ENCODE measurements at regions not wholly inside any gene's neighbourhood (a gene's known extent, or its start where the extent isn't known, plus 50 kb on each side); places are given as distances from the start of the nearest gene placed in this dataset.
"Not testable (repeated sequence)": the region's sequence is repeated elsewhere in the genome, so short reads cannot be mapped to it uniquely, and the experiment has no call there.

DNA sequence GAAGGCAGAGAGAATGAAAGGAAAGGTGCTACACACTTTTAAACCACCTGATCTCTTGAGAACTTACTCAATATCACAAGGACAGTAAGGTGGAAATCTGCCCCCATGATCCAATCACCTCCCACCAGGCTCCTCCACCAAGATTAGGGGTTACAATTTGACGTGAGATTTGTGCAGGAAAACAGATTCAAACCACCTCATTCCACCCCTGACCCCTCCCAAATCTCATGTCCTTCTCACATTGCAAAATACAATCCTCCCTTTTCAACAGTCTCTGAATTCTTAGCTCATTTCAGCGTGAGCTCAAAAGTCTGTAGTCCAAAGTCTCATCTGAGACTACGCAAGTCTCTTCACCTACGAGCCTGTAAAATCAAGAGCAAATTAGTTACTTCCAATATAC lies 768.3 kb upstream of the COX7C start:
- DNase-seq (ENCODE audit: low read depth): no peak

DNA sequence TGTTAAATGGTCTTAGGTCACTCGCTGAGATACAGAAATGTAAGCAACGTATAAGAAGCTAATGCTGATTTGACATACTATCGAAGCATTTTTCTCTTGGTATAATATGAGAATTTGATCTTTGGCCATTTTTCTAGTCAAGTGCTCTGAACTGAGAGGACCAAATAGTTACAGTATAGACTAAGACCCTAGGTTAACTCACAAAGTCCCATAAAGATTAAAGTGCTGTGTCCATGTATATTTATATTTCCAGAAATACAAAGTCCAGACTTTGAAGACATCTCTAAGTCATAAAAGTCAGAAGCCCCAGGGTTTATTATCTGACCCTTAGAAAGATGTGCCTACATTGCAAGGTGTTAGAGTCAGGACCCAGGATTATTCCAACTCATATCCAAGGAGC lies 752.4 kb upstream of the COX7C start:
- no peak for DNase-seq (ENCODE audit: low read depth)

DNA sequence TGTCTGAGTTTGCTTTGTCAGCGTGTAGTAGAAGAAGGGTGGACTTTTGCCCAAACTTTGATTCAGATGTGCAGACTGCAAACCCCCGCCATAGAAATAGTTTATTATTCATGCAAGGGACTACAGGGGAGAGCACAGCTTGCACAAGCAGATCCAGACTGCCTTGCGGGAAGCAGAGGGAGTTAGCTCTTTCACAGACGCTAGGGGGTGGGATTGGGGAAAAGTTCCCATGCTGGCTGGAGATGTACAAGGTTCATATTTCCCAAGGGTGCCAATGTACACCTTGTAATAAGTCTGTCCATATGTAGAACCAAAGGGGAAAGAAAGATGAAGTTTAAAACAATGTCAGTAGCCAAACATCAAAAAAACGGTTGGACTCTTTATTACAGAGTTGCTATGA lies 749.7 kb upstream of the COX7C start:
- no peak for DNase-seq (ENCODE audit: low read depth)

- no peak for DNase-seq (ENCODE audit: low read depth)
These were observed 723.7 kb upstream of the COX7C start for GRCh38 chr5:85893996-85894395.

GRCh38 chr5:85896514-85896913 lies 721.2 kb upstream of the COX7C start:
- no peak for DNase-seq (ENCODE audit: low read depth)

- no peak for DNase-seq (ENCODE audit: low read depth)
These were observed 711.3 kb upstream of the COX7C start for GRCh38 chr5:85906460-85906859.

GRCh38 chr5:85910335-85910734 lies 707.4 kb upstream of the COX7C start:
- no peak for DNase-seq (ENCODE audit: low read depth)

DNA sequence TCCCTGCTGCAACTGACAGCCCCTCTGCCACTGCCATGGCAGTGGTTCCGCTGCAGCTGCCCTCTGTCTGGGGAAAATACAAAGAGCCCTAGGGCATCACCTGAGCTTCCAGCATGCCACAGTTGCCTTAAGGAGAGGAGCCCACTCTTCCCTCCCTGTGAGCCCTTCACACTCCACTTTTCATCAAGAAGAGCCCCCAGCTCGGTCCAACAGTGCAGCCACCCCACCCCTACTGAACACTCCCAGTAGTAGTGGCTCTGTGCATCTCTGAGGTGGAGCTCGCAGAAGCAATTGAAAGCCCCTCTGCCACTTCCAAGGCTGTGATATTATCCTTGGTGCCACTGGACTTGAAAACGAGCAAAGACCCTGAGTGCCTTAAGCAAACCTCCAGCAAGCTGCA lies 696.8 kb upstream of the COX7C start:
- no peak for DNase-seq (ENCODE audit: low read depth)

DNA sequence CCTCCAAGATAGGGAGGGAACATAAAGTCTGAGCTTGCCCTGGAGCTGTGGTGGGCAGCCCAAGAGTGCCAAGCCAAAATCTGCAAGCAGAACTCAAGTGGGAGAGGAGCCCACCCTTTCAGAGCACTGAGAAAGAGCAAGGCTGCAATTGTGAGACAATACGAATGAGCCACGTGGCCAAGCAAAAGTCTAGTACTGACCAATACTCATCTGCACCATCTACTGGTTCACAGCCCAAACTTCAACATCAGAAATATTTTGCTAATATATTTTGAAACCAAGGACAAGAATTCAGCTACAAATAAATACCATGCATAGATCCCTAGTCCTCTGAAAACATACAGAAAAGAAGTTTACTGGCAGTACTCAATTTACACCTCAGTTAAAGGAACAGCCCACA lies 696.2 kb upstream of the COX7C start:
- no peak for DNase-seq (ENCODE audit: low read depth)

DNA sequence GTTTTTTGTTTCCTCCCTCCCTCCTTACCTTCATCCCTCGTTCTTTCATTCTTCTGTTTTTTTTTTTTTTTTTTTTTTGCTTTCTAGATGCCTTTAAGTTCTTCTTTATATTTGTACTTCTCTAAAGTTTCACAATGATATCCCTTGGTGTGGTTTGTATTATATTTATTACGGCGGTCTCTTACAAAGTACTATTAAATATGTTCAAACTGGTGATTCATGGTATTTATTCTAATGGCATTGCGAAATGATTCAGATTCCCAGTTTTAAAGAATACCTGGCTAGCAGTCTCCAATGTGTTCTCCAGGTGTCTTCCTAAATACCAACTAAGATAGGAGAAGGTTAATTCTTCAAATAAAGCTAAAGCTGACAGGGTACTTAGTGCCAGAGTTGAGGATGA lies 690.1 kb upstream of the COX7C start:
- no peak for DNase-seq (ENCODE audit: low read depth)

DNA sequence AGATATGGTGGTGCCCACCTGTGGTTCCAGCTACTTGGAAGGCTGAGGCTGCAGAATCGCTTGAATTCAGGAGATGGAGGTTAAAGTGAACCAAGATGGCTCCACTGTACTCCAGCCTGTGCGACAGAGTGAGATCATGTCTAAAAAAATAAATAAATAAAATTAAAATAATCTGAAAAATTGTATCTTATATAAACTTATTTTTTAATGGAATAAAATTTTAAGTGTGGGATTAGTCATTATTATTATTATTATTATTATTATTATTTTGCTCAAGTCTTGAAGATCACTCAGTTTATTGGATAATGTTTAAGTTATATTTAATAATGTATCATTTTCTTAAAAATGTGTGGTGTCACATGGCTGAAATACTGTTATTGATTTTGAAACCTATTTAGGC lies 688.0 kb upstream of the COX7C start:
- no peak for DNase-seq (ENCODE audit: low read depth)

GRCh38 chr5:85931220-85931619 lies 686.5 kb upstream of the COX7C start:
- DNase-seq (ENCODE audit: low read depth): no peak

GRCh38 chr5:85938201-85938600 lies 679.5 kb upstream of the COX7C start:
- no peak for DNase-seq (ENCODE audit: low read depth)

DNA sequence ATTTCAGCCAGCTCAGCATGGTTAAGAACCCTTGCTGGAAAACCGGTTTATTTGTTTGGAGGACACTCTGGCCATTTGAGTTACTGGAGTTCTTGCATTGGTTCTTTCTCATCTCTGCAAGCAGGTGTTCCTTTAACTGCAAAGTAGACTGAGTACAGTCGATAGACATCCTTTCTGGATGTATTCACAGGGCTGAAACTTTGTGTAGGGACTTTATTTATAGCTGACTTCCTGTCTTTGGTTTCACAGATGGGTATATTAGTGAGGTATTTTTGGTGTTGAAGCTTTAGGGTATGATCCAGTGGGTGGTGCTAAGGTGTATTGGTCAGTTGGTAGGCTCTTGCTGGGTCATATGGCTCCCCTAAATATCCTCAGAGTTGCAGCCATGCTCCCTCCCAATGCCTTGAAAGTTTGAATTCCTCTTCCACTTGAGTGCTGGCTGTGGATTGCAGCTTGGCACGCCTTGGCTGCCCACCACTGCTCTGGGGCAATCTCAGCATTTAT lies 666.0 kb upstream of the COX7C start:
- no peak for DNase-seq (ENCODE audit: low read depth)

DNA sequence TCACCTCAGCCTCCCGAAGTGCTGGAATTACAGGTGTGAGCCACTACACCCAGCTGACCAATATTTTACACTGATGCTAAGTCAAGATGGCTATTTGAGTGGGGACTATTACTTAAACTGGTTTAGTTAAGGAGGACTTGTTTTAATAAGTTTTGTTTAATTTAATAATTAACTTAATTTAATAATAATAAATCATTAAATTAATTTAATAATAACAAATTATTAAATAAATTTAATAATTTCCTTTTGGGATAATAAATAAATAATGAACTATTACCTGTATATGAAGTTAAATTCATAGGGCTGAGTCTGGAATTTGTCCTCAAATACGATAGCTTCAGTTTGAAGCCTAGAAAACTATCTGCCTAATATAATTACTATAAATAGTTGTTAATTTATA lies 665.1 kb upstream of the COX7C start:
- DNase-seq (ENCODE audit: low read depth): no peak

- no peak for DNase-seq (ENCODE audit: low read depth)
These were observed 650.1 kb upstream of the COX7C start for GRCh38 chr5:85967681-85968080.

GRCh38 chr5:85972539-85972938 lies 645.2 kb upstream of the COX7C start:
- DNase-seq (ENCODE audit: low read depth): no peak

DNA sequence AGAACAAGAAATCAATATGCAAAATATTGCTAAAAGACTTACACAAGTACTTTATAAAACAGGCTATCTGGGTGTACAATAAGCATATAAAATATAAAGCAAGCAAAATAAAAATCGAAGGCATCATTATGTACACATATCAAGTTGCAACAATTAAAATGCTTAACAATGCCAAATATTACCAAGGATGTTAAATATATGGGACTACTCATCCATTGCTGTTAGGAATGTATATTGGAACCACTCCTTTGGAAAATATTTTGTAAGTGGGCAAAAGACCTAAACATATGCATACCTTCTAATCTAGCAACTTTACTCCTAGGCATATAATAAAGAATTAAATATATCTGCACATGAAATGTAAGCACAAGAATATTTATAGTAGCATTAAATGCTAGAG lies 632.6 kb upstream of the COX7C start:
- DNase-seq (ENCODE audit: low read depth): no peak

- no peak for DNase-seq (ENCODE audit: low read depth)
These were observed 626.7 kb upstream of the COX7C start for GRCh38 chr5:85990998-85991397.

GRCh38 chr5:85994653-85995052 lies 623.1 kb upstream of the COX7C start:
- not testable (repeated sequence) for DNase-seq (ENCODE audit: low read depth)

DNA sequence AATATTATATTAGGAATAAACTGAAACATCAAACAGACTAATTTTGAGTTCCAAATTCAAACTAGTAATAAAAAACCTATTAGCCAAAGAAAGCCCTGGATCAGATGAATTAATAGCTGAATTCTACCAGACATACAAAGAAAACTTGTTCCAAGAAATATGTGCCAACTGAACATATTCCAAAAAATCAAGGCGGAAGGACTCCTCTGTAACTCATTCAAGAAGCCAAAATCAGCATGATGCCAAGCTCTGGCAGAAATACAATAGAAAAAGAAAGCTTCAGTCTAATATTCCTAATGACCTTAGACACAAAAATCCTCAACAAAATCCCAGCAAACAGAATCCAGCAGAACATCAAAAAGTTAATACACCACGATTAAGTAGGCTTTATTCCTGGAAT lies 619.1 kb upstream of the COX7C start:
- no peak for DNase-seq (ENCODE audit: low read depth)

DNA sequence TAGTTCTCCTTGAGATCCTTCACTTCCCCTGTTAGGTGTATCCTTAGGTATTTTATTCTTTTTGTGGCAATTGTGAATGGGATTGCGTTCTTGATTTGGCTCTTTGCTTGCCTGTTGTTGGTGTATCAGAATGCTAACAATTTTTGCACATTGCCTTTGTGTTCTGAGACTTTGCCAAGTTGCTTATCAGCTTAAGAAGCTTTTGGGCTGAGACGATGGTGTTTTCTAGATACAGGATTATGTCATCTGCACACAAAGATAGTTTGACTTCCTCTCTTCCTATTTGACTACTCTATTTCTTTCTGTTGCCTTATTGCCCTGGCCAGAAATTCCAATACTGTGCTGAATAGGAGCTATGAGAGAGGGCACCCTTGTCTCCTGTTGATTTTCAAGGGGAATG lies 609.4 kb upstream of the COX7C start:
- DNase-seq (ENCODE audit: low read depth): no peak

- DNase-seq (ENCODE audit: low read depth): no peak
These were observed 609.0 kb upstream of the COX7C start for GRCh38 chr5:86008704-86009103.

- no peak for DNase-seq (ENCODE audit: low read depth)
These were observed 605.8 kb upstream of the COX7C start for GRCh38 chr5:86011937-86012336.

GRCh38 chr5:86029308-86029707 lies 588.4 kb upstream of the COX7C start:
- DNase-seq (ENCODE audit: low read depth): no peak
